PC-9 (cell line): ENCODE measurements at regions not wholly inside any gene's neighbourhood (a gene's known extent, or its start where the extent isn't known, plus 50 kb on each side); places are given as distances from the start of the nearest gene placed in this dataset.

Experiments used
- BruUV-seq: library from RNA; stranded (reverse); fragments of 400-500 nt; replicated peaks from 2 replicates; lab custom pipeline; 2021; lab: Mats Ljungman, UMichigan
- CTCF ChIA-PET: fragments of 300-600 bp; sonication (Branson Sonifier 250); formaldehyde crosslinking; loops from one replicate; lab custom pipeline; 2022; ENCODE audit warnings: antibody characterized with exemption; lab: Charles Lee
- POLR2A ChIA-PET: fragments of 300-600 bp; sonication (Branson Sonifier 250); formaldehyde crosslinking; loops from one replicate; lab custom pipeline; 2022; ENCODE audit warnings: antibody characterized with exemption; ENCODE audit not compliant: unreplicated experiment; lab: Charles Lee
- DNase-seq, 2 experiments: peaks; one replicate each; pipeline versions ENCODE4 v3.0.0 to v3.0.0-alpha.2; 2015 to 2022; ENCODE audit warnings: mixed read lengths in 1 of 2
- H2AFZ ChIP-seq: fragments of 200-600 bp; sonication (generic); 2 replicates; pipeline ENCODE4 v1.8.1; 2017; ENCODE audit warnings: antibody characterized with exemption
- H3F3A ChIP-seq: fragments of 200-600 bp; sonication (generic); 2 replicates; pipeline ENCODE4 v1.8.1; 2017; ENCODE audit warnings: antibody characterized with exemption, mild to moderate bottlenecking, low read depth; ENCODE audit not compliant: insufficient read depth
- H3K27ac ChIP-seq: fragments of 200-600 bp; sonication (generic); 2 replicates; pipeline ENCODE4 v1.6.1; 2016; ENCODE audit warnings: mixed run types
- H3K27me3 ChIP-seq: fragments of 200-600 bp; sonication (generic); 2 replicates; pipeline ENCODE4 v1.6.1; 2016; ENCODE audit warnings: low read depth, mixed run types; ENCODE audit not compliant: insufficient read depth
- H3K36me3 ChIP-seq: fragments of 200-600 bp; sonication (generic); 2 replicates; pipeline ENCODE4 v1.6.1; 2016; ENCODE audit warnings: low read depth, mixed run types
- H3K4me1 ChIP-seq: fragments of 200-600 bp; sonication (generic); replicated peaks from 2 replicates; pipeline ENCODE4 v1.6.1; 2016; ENCODE audit warnings: mixed run types; ENCODE audit not compliant: insufficient read depth
- H3K4me2 ChIP-seq: fragments of 200-600 bp; sonication (generic); 2 replicates; pipeline ENCODE4 v1.6.1; 2017; ENCODE audit warnings: mixed run types
- H3K4me3 ChIP-seq: fragments of 200-600 bp; sonication (generic); 2 replicates; pipeline ENCODE4 v1.6.1; 2016; ENCODE audit warnings: mixed run types
- H3K79me2 ChIP-seq: fragments of 200-600 bp; sonication (generic); 2 replicates; pipeline ENCODE4 v1.6.1; 2017; ENCODE audit warnings: low read depth, mixed run types
- H3K9me2 ChIP-seq: fragments of 200-600 bp; sonication (generic); 2 replicates; pipeline ENCODE4 v1.8.1; 2017; ENCODE audit warnings: mild to moderate bottlenecking; ENCODE audit not compliant: insufficient read depth
- H3K9me3 ChIP-seq: fragments of 200-600 bp; sonication (generic); 2 replicates; pipeline ENCODE4 v1.8.1; 2016; ENCODE audit warnings: low read depth; ENCODE audit not compliant: insufficient read depth
- H4K20me1 ChIP-seq: fragments of 200-600 bp; sonication (generic); 2 replicates; pipeline ENCODE4 v1.8.1; 2017; ENCODE audit not compliant: insufficient read depth
- EZH2 ChIP-seq: fragments of 200-600 bp; sonication (generic); IDR thresholded peaks from 2 replicates; pipeline ENCODE4 v1.8.0; 2017; ENCODE audit warnings: antibody characterized with exemption, low read depth
- intact Hi-C: fragments of 100-400 bp; cut with micrococcal nuclease; formaldehyde crosslinking; loops from one replicate; pipeline ENCODE4 v1.10.0; 2022; ENCODE audit not compliant: unreplicated experiment
- TF ChIP-seq, protein P1 (sequence below): fragments of 200-600 bp; sonication (generic); conservative IDR thresholded peaks from 2 replicates; pipeline ENCODE4 v1.6.1; 2017; ENCODE audit warnings: mixed run types, antibody characterized with exemption, mild to moderate bottlenecking, moderate library complexity

DNA sequence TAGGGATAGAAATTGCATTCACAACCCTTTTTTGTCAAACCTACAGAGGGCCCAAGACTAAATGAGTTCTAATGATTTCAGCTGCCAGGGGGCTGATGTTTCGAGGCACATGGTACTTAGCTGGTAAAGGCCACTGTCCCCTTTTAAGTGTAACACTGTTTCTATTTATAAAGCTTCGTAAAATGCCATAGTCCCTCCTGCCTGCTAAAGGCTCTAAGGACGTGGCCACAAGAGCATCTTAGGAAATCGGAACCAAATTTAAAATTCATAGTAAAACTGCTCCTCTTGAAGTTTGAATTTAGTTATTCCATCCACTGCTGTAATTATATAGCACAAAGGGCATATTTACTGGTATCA lies 170.3 kb upstream of the WWC1 start:
- Histone ChIP-seq H3K4me1 (no peaks in the 10 kb centered on the region), H3K27ac (no peak overlapping the region), H4K20me1 (no peaks in the 10 kb centered on the region), H3K79me2 (no peaks in the 10 kb centered on the region), H3K27me3 (peaks cover 68% of the 10 kb centered on the region), H2AFZ (no peak overlapping the region), H3K4me3 (no peak overlapping the region), H3K36me3 (no peaks in the 10 kb centered on the region), H3K9me2 (no peaks in the 10 kb centered on the region), H3K4me2 (no peak overlapping the region), H3F3A (no peaks in the 10 kb centered on the region), H3K9me3 (0 out of 2 replicates have a peak, but pooled peaks cover 5% of the 10 kb centered on the region)
- no TSS peak for BruUV-seq
- ChIA-PET CTCF (no interaction called here), POLR2A (no interaction called here)
- intact Hi-C loops = no loop called here
- no peak for DNase-seq
- TF ChIP-seq, protein P1, sequence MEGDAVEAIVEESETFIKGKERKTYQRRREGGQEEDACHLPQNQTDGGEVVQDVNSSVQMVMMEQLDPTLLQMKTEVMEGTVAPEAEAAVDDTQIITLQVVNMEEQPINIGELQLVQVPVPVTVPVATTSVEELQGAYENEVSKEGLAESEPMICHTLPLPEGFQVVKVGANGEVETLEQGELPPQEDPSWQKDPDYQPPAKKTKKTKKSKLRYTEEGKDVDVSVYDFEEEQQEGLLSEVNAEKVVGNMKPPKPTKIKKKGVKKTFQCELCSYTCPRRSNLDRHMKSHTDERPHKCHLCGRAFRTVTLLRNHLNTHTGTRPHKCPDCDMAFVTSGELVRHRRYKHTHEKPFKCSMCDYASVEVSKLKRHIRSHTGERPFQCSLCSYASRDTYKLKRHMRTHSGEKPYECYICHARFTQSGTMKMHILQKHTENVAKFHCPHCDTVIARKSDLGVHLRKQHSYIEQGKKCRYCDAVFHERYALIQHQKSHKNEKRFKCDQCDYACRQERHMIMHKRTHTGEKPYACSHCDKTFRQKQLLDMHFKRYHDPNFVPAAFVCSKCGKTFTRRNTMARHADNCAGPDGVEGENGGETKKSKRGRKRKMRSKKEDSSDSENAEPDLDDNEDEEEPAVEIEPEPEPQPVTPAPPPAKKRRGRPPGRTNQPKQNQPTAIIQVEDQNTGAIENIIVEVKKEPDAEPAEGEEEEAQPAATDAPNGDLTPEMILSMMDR = no peak
- TF ChIP-seq EZH2 = no peak

DNA sequence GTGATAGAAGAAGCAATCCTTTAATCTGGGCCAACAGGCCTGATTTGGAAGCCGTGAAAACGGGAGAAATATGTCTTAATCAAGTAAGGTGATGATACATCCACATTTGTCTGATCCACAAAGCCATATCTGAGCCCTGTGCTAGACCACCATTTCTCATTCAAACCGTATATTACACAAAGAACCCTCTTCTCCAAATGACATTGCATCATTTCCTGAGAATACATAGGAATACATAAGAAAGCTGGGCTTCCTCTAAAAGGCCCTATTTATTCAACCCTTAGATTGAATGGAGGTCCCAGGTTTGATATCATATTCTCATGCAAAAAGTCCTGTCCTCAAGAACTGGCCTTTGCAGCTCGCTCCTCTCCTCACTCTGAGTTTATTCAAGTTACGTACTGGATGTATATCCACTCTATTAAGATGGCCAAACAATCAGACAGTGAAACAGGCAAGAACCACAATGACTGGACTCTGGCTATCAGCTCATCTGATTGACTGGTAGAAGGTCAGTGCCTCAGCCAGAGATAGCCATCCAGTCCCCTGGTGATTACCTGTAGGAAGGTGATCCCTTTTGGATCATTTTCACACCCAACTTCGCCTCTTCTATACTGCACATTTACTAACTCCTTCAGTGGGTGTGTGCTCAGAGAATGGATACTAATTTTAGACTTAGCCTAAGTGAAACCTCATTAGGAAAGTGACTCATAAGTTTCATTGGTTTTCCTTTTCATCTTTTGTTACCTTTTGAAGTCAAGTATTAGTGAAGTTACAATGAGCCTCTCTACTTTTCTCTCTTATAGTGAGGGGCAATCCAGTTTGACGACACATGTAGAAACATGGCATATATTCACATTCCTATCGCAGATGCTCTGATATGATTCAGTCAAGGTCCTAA lies 167.6 kb upstream of the WWC1 start:
- no peaks in the 10 kb centered on the region for H3K79me2 ChIP-seq
- no peak overlapping the region for H3K27ac ChIP-seq
- ChIA-PET POLR2A (no interaction called here), CTCF (no interaction called here)
- H3K4me3 ChIP-seq = no peak overlapping the region
- intact Hi-C loops = no loop called here
- H3K36me3 ChIP-seq = no peaks in the 10 kb centered on the region
- H3K4me2 ChIP-seq = no peak overlapping the region
- no peaks in the 10 kb centered on the region for H3K4me1 ChIP-seq
- H3K9me2 ChIP-seq = no peaks in the 10 kb centered on the region
- TF ChIP-seq, protein P1 = no peak
- no peak for TF ChIP-seq EZH2
- DNase-seq = peak in 1 of 2 experiments; percentile 29
- no peaks in the 10 kb centered on the region for H4K20me1 ChIP-seq
- BruUV-seq = no TSS peak
- no peak overlapping the region for H2AFZ ChIP-seq
- H3F3A ChIP-seq = no peaks in the 10 kb centered on the region
- peaks cover 71% of the 10 kb centered on the region for H3K27me3 ChIP-seq
- H3K9me3 ChIP-seq = 0 out of 2 replicates have a peak, but pooled peaks cover 5% of the 10 kb centered on the region

DNA sequence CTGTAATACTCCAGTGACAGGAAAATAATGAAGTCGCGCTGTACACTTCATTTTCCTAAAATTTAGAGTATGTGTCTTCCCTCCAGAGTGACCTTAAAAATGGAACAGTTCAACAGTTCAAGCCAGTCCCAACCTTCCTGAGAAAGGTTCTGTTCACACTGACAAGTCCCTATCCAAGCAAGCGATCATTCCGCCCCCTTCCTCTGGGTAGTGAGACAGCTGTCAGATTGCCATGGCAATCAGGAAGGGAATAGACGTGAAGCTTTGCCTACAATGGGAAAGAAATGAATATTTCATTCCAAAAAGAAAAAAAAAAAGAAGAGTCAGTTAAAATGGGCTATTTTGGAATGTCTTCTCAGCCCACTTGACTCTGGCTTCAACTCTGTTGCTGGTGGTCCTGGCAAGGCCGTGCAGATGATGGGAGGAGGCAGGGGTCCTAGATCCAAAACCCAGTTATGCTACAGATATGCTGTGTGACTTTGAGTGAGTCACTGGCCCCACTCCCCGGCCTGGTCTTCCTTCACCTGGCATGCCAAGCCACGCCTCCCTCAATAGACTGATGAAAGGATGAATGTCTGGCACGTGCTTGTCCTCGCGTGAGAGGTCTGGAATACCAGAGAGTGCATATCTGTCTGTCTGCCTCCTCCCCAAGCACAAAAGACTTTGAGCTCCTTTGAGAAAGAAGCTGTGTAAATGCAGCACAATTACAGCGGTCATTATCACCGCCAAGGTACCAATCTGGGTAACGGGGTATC lies 165.8 kb upstream of the WWC1 start:
- Histone ChIP-seq H3F3A (no peaks in the 10 kb centered on the region), H3K27me3 (peaks cover 79% of the 10 kb centered on the region), H3K27ac (no peak overlapping the region), H4K20me1 (no peaks in the 10 kb centered on the region), H3K4me1 (no peaks in the 10 kb centered on the region), H3K36me3 (no peaks in the 10 kb centered on the region), H3K4me2 (no peak overlapping the region), H3K9me2 (no peaks in the 10 kb centered on the region), H3K9me3 (0 out of 2 replicates have a peak, but pooled peaks cover 5% of the 10 kb centered on the region), H3K4me3 (no peak overlapping the region), H3K79me2 (no peaks in the 10 kb centered on the region), H2AFZ (no peak overlapping the region)
- intact Hi-C loops = no loop called here
- TF ChIP-seq EZH2 = no peak
- TF ChIP-seq, protein P1 = no peak
- CTCF ChIA-PET = no interaction called here
- no TSS peak for BruUV-seq
- DNase-seq = peak in 1 of 2 experiments; percentile 5
- POLR2A ChIA-PET = no interaction called here
